Suprapubic skin (tissue), 4 donors: ENCODE measurements at regions not wholly inside any gene's neighbourhood (a gene's known extent, or its start where the extent isn't known, plus 50 kb on each side); places are given as distances from the start of the nearest gene placed in this dataset.

Source experiments
- DNase-seq, 2 donors: peaks; one replicate each; pipeline ENCODE4 v3.0.0-alpha.2; 2019; ENCODE audit warnings: low spot score in 2 of 2
- H3K27ac ChIP-seq: fragments of 200-600 bp; sonication (generic); one replicate; pipeline ENCODE4 v1.5.1; 2019
- H3K27me3 ChIP-seq: fragments of 200-600 bp; sonication (generic); one replicate; pipeline ENCODE4 v1.5.1; 2019
- H3K36me3 ChIP-seq: fragments of 200-600 bp; sonication (generic); one replicate; pipeline ENCODE4 v1.5.1; 2019
- H3K4me1 ChIP-seq: fragments of 200-600 bp; sonication (generic); one replicate; pipeline ENCODE4 v1.5.1; 2019
- H3K4me3 ChIP-seq: fragments of 200-600 bp; sonication (generic); one replicate; pipeline ENCODE4 v1.5.1; 2019; ENCODE audit warnings: mild to moderate bottlenecking
- H3K9me3 ChIP-seq: fragments of 200-600 bp; sonication (generic); one replicate; pipeline ENCODE4 v1.5.1; 2019
- CTCF ChIP-seq, 2 donors: fragments of 200-600 bp in 1 of 2; fragments of 450-650 bp in 1 of 2; sonication (generic) in 1 of 2; IDR thresholded peaks; one replicate each; pipeline ENCODE4 v1.5.1; 2016 to 2019; ENCODE audit warnings: antibody characterized with exemption in 2 of 2, mild to moderate bottlenecking in 1 of 2, moderate library complexity in 1 of 2
- EP300 ChIP-seq: sonication (generic); formaldehyde crosslinking; IDR thresholded peaks from one replicate; pipeline ENCODE4 v1.6.1; 2017; ENCODE audit warnings: antibody characterized with exemption
- POLR2A ChIP-seq, 2 donors: fragments of 450-650 bp; IDR thresholded peaks; one replicate each; pipeline ENCODE4 v1.6.1; 2017; ENCODE audit warnings: antibody characterized with exemption in 2 of 2, mild to moderate bottlenecking in 2 of 2, moderate library complexity in 2 of 2
- POLR2AphosphoS5 ChIP-seq, 3 donors: sonication (generic); formaldehyde crosslinking; IDR thresholded peaks; one replicate each; pipeline ENCODE4 v1.6.1; 2017; ENCODE audit warnings: antibody characterized with exemption in 3 of 3
- WGBS: methylation state at CpG from one replicate; pipeline ENCODE4 v1.1.5; 2018; 5-methylcytosine and 5-hydroxymethylcytosine counted together

DNA sequence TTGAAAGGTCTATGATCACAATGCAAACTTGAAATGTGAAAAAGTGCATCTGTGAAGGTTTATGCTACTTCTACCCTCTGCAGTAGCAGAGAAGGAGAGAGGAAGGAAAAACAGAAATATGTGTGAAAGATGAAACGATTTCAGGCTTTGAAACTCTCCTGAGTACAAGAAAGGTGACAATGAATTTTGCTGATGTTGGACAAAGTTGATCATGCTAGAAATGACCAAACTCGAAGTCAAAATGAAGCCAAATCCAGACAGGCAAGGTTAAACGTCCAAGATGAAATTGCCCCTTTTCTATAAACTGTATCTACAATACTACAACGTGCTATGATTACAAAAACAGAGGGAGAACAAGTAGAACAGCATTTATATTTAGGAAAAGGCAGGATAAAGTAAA, 67.0 kb upstream of the C7orf33 start:
- no peak for DNase-seq
- Histone ChIP-seq H3K27ac (no peak overlapping the region), H3K4me3 (no peak overlapping the region), H3K27me3 (peaks cover 7% of the 10 kb centered on the region), H3K36me3 (no peaks in the 10 kb centered on the region), H3K4me1 (no peaks in the 10 kb centered on the region), H3K9me3 (no peaks in the 10 kb centered on the region)
- TF ChIP-seq POLR2AphosphoS5 (IDR thresholded peaks at IDR 0.05) (no peak), POLR2A (IDR thresholded peaks at IDR 0.05) (no peak), EP300 (no peak), CTCF (IDR thresholded peaks at IDR 0.05) (no peak)
- WGBS, result 52% methylated on average over 4 of the region's 4 CpGs

- Histone ChIP-seq H3K9me3 (no peaks in the 10 kb centered on the region), H3K4me1 (no peaks in the 10 kb centered on the region), H3K27ac (no peak overlapping the region), H3K27me3 (peaks cover 7% of the 10 kb centered on the region), H3K4me3 (no peak overlapping the region), H3K36me3 (no peaks in the 10 kb centered on the region)
- TF ChIP-seq EP300 (no peak), POLR2A (IDR thresholded peaks at IDR 0.05) (no peak), CTCF (IDR thresholded peaks at IDR 0.05) (no peak)
- WGBS, result 53% methylated on average over 7 of the region's 7 CpGs
- no peak for DNase-seq
Observed at GRCh38 chr7:148524479-148525224, 65.9 kb upstream of the C7orf33 start.

GRCh38 chr7:148527717-148528168, 62.8 kb upstream of the C7orf33 start:
- Histone ChIP-seq H3K4me1 (no peaks in the 10 kb centered on the region), H3K36me3 (no peaks in the 10 kb centered on the region), H3K27me3 (no peaks in the 10 kb centered on the region), H3K9me3 (no peaks in the 10 kb centered on the region), H3K27ac (no peak overlapping the region), H3K4me3 (no peak overlapping the region)
- peak in 1 of 2 donors; percentile 75 for DNase-seq
- TF ChIP-seq EP300 (no peak), POLR2A (IDR thresholded peaks at IDR 0.05) (no peak), CTCF (IDR thresholded peaks at IDR 0.05) (peak; percentile 3 to 63), POLR2AphosphoS5 (IDR thresholded peaks at IDR 0.05) (no peak)
- WGBS, result 54% methylated on average over 6 of the region's 6 CpGs

DNA sequence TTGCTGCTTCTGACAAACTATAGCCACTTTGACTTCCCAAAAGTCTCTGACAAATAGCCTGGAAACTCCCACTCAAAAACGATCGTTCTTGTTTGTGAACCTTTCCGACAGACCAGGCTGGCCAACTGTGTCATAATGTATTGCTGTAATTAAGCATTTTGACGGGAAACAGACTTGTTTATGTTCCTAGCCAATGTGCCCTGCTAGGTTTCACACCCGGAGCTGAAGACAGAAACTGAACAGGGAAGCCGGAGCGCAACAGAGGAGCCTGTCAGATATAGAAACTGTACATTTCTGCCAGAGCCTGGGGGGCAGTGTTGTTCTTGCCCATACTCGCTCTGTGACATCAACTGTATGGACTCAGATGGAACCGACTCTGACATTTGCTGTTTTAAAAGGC, 55.3 kb upstream of the C7orf33 start:
- H3K27me3 ChIP-seq, result no peaks in the 10 kb centered on the region
- WGBS, result 15% methylated on average over 9 of the region's 9 CpGs
- no peak overlapping the region for H3K27ac ChIP-seq
- peaks cover 4% of the 10 kb centered on the region for H3K4me1 ChIP-seq
- H3K9me3 ChIP-seq, result no peaks in the 10 kb centered on the region
- DNase-seq, result no peak
- H3K4me3 ChIP-seq, result peak overlapping the region; percentile 13
- TF ChIP-seq POLR2AphosphoS5 (IDR thresholded peaks at IDR 0.05), result no peak
- no peak for TF ChIP-seq EP300
- TF ChIP-seq CTCF (IDR thresholded peaks at IDR 0.05), result no peak
- TF ChIP-seq POLR2A (IDR thresholded peaks at IDR 0.05), result no peak
- no peaks in the 10 kb centered on the region for H3K36me3 ChIP-seq

- no peak for DNase-seq
- H3K4me1 ChIP-seq, result peaks cover 4% of the 10 kb centered on the region
- H3K4me3 ChIP-seq, result no peak overlapping the region
- TF ChIP-seq POLR2A (IDR thresholded peaks at IDR 0.05) (no peak), CTCF (IDR thresholded peaks at IDR 0.05) (no peak), EP300 (no peak), POLR2AphosphoS5 (IDR thresholded peaks at IDR 0.05) (no peak)
- H3K27me3 ChIP-seq, result no peaks in the 10 kb centered on the region
- 82% methylated on average over 6 of the region's 6 CpGs for WGBS
- H3K36me3 ChIP-seq, result no peaks in the 10 kb centered on the region
- no peak overlapping the region for H3K27ac ChIP-seq
- no peaks in the 10 kb centered on the region for H3K9me3 ChIP-seq
Observed at GRCh38 chr7:148537435-148537834, 53.1 kb upstream of the C7orf33 start.
